ENCODE measurements at regions not wholly inside any gene's neighbourhood (a gene's known extent, or its start where the extent isn't known, plus 50 kb on each side); places are given as distances from the start of the nearest gene placed in this dataset.
"Not testable (repeated sequence)": the region's sequence is repeated elsewhere in the genome, so short reads cannot be mapped to it uniquely, and the experiment has no call there.

DNA sequence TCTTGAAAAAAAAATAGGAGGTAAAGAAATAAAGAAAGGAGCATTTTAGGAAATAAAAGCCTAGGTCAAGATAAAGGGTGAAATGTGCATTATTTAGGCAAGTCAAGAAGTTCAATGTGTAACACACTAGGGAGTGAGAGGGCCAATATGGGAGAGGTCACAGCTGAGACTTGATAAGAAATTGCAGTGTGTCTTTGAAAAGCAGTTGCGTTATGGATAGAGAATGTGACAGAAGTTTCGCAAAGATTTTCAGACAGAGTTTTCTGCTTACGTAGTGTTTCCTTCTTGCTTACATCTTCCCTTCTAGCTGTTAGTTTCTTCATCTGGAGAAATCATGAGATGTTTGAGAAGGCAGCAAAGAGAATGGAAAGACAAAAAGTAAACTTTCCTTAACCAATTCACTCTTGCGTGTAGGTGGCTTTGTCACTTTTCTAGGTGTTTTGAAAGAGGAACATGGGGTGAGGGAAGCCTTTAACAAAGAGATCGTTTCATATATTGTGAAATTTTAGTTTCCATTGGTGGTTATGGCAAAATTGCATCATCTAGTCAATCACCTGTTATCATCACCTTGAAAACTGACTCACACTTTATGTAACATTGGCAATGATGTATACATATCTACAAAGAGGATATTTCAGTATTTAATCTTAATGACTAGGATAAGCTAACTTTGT is 975.5 kb downstream of the OLFM4 start:
- no peak for DNase-seq

DNA sequence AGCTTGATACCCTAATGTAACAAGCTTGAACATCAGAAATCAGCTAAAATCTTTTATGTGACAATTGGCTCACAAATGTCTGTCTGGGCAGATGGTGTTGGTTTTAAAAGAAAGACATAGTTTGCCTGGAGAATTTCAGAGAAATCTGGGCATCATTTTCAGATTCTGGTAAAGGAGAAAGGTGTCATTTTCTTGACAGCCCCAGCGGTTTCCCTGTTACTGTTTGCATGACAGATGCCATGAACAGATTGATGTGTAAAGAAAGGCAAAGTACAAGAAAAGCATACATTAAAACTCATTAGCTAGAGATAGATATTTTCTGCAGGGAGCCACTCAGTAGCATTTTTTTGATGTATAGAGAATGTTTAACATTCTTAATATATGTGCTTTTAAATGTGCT is 987.9 kb downstream of the OLFM4 start:
- DNase-seq = peak; percentile 67

DNA sequence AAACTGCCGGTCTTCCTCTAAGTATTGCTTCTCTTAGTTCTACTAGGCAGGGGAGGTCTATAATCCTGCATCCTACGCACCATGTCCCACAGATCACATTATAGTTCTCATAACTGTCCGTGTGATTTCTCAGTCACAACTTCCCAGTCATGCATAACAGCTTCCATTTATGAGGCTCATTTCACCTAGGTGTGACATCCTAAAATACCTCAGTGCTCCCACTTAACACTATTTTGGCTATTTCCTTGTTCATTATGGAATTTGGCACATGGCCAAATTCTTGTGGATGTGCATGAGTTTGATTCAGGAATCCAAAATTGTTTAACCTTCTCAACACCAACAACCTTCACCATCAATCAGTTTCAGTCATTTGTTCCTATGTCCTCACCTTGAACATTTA is 989.9 kb downstream of the OLFM4 start:
- no peak for DNase-seq

DNA sequence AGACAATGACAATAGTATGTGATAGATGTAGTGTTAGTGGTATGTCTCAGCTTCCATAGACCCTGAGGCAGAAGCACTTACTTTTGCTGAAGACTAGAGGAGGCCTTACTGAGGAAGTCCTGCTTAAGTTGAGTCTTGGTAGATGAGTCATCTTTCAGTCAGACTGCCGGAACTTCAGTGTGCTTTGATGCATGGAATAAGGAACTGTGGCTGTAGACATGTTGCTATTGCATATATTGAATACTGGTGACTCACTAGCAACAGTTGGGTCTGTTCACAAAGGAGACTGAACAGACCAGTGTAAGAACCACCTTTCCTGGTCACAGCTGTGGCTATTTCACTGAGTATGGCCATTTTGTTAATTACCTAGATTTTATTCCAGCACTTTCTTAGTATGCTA is 1000.6 kb downstream of the OLFM4 start:
- DNase-seq = no peak

DNA sequence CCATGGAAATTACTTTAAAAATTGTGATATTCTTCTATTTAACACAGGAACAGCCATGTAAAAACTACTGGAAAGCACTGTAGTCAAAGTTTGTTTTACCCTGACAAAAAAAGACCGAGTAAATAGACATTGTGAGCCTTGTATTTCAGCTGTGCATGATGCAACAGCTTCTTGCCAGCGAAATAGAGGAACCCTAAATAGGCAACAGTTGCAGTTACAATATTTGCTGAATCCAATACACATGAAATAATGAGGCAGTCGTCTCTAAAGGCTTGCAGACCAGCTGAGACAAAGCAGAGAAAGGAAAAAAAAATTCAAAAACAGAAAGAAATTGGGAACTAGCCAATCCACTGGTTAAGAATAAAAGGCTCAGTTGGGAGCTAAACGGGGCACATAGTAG is 1001.1 kb downstream of the OLFM4 start:
- DNase-seq = no peak

DNA sequence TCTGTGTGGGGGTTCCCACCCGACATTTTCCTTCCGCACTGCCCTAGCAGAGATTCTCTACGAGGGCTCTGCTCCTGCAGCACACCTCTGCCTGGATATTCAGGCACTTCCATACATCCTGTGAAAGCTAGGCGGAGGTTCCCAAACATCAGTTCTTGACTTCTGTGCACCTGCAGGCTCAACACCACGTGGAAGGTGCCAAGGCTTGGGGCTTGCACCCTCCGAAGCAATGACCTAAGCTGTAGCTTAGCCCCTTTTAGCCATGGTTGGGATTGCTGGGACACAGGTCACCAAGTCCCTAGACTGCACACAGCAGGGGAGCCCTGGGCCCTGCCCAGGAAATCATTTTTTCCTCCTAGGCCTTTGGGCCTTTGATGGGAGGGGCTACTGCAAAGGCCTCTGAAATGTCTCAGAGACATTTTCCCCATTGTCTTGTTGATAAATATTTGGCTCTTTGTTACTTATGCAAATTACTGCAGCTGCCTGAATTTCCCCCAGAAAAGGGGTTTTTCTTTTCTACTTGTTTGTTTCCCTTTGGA is 1004.8 kb downstream of the OLFM4 start:
- DNase-seq = no peak

DNA sequence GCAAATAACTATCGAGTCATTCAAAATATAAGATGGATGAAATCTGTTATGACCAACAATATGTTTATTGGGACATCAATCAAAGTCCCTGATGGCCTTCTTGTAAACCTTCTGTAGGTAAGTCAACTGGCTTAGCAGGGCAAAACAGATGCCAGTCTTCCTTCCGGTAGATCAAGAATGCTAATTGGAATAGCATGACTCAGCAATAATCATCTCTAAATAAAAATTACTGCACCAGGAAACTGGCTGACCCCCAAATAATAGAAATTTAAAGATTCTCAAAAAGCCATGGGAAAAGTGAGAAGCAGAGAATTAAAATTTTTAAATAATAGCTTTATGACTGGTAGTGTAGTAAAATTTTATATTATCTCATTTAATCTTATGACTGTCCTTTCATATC is 1005.4 kb downstream of the OLFM4 start:
- no peak for DNase-seq

DNA sequence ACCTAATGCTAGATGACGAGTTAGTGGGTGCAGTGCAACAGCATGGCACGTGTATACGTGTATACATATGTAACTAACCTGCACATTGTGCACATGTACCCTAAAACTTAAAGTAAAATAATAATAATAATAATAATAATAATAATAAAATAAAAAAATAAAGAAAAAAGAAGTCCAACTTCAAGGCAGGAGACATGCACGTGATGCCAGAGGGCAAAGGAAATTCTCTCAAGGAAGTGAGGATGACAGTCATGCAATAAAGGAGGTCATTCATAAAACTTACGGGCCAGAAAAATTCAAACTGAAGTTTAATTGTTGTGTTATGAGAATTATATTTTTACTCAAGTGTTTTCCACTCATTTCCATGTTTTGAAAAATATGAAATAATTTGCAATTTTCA is 1028.8 kb downstream of the OLFM4 start:
- DNase-seq = not testable (repeated sequence)

DNA sequence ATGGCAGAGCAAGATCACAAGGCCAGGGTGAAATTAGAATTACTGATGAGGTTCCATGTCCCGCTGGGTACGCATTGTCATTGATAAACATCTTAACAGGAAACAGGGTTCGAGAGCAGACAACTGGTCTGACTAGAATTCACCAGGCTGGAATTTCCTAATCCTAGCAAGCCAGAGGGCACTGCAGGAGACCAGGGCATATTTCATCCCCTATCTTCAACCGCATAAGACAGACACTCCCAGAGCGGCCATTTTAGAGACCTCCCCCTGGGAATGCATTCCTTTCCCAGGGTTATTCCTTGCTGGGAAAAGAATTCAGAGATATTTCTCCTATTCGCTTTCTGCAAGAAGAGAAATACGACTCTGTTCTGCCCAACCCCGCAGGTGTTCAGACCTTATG is 1041.3 kb downstream of the OLFM4 start:
- not testable (repeated sequence) for DNase-seq

DNA sequence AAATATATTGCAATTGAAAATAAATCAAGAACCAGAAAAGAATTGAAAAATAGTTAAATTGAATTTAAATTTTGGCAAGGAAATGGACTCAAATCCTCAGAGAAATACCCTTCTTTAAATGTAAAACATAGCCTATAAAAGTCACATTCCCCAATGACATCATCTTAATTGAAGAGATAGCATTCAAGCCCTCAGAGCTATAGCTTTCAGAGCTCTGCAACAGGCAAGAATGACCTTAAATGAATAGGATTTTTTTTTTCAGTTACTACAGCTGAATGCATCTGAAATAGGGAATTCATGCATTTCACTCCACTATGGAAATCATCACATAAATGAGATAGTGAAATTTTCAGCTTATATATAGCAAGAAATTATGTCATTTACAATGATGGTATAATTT is 1049.0 kb downstream of the OLFM4 start:
- no peak for DNase-seq

DNA sequence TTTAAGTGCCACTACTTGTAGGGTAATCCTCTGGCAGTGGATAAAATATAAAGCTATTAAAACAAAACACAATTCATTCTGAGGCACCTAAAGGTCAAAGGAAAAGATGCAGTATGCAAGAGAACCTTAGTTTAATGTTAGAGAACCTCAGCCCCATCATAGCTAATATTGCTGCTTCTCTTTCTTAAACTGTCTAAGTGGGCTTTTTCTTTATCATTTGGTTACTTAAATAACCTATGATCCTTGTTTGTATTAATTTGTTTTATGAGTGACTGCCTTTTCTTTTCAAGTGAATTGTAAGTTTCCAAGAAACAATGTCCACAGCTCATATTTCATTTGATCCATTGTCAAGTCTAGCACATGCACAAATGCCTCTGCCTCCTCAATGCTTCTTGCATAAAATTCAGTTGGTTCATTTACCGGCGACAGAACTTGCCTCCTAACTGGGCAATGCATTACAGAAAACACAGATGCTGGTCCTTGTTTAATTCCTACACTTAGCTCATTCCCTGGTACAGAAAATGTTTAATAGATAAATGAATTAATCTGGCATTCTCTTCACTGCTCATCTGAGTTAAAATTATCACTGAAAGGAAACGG is 1049.8 kb downstream of the OLFM4 start:
- no peak for DNase-seq

DNA sequence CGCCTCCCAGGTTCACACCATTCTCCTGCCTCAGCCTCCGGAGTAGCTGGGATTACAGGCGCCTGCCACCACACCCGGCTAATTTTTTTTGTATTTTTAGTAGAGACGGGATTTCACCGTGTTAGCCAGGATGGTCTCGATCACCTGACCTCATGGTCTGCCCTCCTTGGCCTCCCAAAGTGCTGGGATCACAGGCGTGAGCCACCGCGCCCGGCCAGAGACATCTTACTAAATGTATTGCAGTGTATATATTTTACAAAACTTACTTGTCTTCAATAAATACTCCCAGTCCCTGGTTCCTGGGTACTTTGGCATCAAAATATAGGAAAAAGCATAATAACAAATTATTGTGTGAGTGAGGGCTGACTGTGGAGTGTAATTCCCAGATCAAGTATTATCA is 1053.7 kb downstream of the OLFM4 start:
- not testable (repeated sequence) for DNase-seq

DNA sequence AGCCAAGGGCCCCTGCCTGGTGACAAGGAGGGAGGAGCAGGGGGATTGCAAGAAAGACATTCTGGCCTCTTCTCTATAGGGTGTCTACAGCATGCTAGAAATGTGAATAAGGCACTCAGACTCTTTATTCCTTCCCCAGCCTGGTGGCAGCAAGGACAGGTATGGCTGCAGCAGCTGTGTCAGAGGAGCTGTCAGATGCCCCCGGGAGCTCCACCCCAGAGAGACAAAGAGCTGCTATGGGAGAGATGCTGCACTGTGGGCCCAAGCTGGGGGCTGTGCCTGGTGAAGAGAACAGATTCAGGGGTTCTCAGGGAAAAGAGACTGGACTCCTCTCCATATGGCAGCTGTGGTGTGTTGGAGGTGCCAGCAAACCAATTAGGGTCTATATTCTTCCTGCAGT is 1063.3 kb downstream of the OLFM4 start:
- DNase-seq = no peak

DNA sequence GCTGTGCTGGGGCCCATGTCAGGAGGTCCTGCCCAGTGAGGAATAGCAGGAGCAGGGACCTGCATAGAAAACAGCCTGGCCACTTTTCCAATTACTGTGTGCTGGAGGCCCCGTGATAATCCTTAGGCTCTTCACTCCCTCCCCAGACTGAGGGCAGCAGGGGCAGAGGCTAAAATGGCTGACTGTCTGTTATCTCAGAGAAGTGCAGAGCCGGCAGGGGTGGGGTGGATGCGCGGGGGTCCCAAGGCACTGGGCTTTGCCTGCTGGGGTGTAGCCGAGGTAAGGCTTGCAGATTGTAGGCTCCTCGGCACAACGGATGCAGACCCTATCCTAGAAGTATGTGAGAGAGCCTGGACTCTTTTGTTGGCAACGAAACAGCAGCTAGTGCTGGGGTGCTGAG is 1064.1 kb downstream of the OLFM4 start:
- DNase-seq = no peak

DNA sequence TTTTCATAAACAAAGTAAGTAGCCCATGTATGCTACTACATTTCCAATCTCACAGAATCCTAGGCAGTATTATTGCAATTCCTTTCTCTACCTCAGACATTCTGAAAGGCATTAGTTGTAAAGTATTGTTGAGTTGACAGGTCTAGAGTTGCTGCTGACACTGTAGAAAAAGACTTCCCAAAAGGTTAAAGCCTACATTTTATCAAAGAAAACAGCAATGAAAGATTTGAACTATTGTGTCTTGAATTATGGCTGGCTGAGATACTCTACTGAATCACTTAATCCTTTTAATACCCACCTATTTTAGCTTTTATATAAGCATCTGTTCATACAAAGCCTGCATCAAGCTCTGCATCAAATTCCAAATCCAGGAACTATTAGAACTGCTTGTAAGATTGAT is 1082.0 kb downstream of the OLFM4 start:
- no peak for DNase-seq

DNA sequence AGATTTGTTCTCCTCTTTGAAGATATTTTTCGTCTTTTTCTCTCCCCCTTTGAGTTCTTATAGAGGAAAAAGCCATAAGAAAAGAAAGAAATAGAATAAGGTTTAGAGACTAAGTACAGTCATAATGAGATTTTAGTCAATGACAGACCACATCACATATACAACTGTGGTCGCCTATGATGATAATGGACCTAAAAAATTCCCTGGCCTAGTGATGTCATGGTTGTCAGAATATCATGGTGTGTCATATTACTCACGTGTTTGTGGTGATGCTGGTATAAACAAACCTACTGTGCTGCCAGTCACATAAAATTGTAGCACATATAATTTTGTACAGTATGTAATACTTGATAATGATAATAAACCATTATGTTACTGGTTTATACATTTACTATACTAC is 1096.1 kb downstream of the OLFM4 start:
- no peak for DNase-seq

DNA sequence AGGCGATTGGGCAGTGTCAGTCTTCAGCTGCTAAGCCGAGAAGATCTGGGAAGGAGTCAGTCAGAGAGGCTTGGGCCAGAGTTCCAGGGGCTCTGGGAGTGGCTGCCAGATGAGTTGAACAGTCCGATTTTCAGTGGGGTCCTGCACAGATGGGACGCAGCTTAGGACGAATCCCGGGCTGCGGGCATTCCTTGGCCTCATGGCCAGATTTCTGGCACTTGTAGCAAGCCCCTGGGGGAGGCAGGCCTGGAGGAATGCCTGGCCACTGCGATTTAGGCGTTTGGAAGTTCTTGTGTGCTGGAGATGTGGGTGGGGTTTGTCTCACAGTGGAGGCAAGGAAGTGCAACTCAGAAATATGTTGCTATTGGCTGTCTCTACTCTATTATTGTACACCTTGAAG is 1102.3 kb downstream of the OLFM4 start:
- DNase-seq = not testable (repeated sequence)

DNA sequence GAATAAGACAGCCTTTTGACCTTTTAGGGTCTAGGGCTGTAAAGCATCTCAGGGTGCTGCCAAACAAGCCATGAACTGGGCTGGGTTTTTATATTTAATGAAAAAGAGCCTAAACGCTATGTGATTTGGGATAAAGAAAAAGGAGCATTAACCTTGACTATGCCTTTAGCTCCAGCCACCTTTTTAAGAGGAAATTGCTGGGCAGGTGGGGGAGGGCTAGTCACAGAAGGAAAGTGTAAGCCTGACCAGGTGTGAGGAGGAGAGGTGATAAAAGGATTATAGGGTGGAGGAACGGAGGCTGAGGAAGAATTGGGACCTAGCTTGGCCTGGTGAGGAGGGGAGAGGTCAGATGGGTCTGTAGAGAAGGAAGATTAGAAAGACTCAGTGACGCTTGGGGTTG is 1102.8 kb downstream of the OLFM4 start:
- not testable (repeated sequence) for DNase-seq

DNA sequence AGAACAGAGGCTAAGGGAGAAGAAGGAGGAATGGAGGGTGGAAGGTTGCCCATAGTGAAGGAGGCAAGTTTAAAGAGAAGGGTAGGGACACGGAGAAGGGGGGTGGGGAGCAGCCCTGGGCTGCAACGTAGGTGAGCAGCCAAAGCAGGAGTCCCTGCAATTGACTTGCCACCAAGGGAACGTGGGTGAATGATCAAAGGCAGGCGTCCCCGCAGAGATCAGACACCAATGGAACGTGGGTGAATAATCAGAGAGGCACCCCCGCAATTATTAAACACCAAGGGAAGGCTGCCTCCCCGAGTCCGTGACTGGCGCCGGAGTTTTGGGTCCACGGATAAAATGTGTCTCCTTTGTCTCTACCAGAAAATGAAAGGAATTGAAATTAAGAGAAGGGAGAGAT is 1103.5 kb downstream of the OLFM4 start:
- not testable (repeated sequence) for DNase-seq

DNA sequence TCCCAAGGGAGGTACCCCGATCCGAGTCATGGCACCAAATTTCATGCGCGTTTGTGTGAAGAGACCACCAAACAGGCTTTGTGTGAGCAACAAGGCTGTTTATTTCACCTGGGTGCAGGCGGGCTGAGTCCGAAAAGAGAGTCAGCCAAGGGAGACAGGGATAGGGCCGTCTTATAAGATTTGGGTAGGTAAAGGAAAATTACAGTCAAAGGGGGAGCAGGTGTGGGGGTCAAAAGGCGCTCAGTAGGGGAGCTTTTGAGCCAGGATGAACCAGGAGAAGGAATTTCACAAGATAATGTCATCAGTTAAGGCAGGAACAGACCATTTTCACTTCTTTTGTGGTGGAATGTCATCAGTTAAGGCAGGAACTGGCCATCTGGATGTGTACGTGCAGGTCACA is 1104.1 kb downstream of the OLFM4 start:
- DNase-seq = not testable (repeated sequence)

DNA sequence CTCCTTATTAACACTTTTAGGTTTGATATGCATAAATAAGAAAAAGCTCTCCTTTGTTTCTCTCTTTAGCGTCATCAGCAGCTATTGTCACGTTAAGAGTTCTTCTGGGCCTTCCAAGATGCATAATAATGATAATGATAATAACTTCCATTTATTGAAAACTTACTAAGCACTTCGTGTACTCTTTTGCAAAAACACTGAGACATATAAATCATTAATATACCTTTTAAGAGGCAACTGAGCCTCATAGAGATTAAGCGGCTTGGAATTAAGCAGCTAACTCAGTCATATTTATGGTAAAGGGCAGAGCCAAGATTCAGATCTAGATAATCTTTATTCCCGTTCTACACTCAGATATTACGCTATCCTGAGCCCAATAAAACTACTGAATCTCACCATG is 1105.1 kb downstream of the OLFM4 start:
- no peak for DNase-seq

DNA sequence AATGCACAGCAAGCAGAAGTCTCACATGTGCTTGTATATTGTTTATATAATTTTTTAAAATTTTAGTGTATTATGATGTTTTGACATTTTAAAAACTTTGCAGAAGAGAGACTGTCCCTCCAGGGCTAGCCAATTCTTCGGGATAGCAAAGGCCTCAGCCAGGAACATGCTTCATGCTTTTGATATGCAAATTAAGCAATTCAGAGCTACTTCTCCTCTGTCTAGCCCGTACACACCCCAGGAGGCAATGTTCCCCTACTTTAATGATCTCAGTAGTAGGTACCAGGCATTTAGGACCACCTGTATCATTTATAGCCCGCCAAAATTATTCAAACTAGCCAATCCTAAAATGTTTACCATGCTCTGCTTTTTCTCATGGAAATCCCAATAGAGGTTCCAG is 1116.2 kb downstream of the OLFM4 start:
- DNase-seq = no peak

DNA sequence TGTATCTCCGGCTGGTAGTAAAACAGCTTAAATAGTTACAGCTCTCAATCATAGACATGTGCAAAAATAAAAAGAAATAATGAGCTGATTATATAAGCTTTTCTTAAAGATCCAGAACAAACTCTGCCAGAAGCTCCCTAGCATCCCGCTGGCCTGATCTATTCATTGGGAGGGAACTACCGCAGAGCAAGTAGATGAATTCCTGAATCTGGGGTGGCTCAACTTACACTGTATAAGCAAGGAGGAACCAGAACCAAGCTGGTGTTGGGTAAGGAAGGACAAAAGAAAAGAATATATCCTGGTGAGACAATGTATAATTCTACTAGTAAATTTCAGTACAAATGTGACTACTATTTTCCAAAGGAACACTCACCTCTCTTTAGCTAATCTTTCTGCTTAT is 1122.2 kb downstream of the OLFM4 start:
- DNase-seq = no peak

DNA sequence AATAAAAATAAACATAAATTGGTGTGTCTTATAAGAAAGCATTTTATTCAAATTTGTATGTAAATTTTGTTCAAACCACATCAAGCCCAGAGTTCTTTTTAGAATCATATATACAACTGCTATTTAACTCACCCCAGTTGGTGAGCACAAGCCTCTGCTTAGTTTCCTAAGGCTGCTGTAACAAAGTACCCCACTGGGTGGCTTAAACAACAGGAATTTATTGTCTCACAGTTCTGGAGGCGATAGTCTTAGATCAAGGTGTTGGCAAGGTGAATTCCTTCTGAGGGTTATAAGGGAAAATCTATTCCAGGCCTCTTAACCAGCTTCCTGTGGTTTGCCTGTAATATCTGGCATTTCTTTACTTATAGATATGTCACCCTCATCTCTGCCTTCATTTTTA is 1133.5 kb downstream of the OLFM4 start:
- no peak for DNase-seq
